ENCODE measurements at regions not wholly inside any gene's neighbourhood (a gene's known extent, or its start where the extent isn't known, plus 50 kb on each side); places are given as distances from the start of the nearest gene placed in this dataset.
"Not testable (repeated sequence)": the region's sequence is repeated elsewhere in the genome, so short reads cannot be mapped to it uniquely, and the experiment has no call there.

DNA sequence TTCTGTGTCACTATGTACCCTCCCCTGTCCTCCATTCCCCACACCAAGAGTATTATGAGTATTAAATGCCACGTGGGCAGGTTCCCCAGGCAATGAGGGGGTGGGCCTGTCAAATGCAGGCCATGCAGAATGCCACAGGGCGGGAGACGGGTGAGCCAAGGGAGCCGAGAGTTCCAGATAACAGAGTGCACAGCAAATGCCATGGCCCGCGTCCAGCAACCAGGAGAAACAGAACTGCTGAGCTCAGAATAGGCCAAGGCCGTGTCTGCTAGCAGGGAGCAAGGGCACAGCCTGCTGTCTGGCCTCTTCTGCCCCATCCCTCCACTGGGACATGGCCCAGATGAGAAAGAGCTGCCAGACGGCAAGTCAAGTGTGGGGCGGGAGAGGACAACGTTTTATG is 64.4 kb upstream of the PLGLB2 start:
- H3K27ac ChIP-seq, H3K4me3 ChIP-seq: not testable (repeated sequence)
- 17 to 40% methylated on average over 1 of the region's 10 CpGs for WGBS, 2 donors (ENCODE audit: low coverage in 1 of 2)

DNA sequence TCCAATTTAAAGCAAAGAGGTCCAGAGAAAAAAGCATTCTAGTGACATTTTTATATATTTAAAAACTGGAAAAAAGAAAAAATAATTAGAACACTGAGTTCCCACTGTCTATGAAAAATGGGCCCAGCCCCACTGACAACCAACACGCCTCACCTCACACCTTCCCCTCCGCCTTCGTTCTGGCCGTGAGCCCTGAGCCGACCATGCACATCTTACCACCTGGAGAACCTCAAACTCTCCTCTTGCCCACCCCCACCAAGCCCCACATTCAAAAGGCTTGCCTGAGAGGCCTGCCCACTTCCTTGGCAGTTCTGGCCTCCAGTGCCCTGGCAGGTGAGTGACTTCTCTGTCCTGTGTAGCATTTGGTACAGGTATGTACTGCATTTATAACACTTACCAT is 63.9 kb upstream of the PLGLB2 start:
- H3K36me3 ChIP-seq, ATAC-seq, H3K9me3 ChIP-seq, H3K27ac ChIP-seq, H3K27me3 ChIP-seq, H3K4me3 ChIP-seq, H3K4me1 ChIP-seq: not testable (repeated sequence)
- WGBS, 2 donors (ENCODE audit: low coverage in 1 of 2), result 89% methylated on average over 5 of the region's 5 CpGs; no CpG with 5 or more reads in 1 of the 2 donors

More for the DNA sequence above, 64.4 kb upstream of the PLGLB2 start:
- not testable (repeated sequence) for H3K36me3 ChIP-seq, H3K9me3 ChIP-seq, H3K27me3 ChIP-seq, H3K4me1 ChIP-seq
- peak; percentile 59 for TF ChIP-seq POLR2AphosphoS5 (IDR thresholded peaks at IDR 0.05)
- TF ChIP-seq, protein P1, sequence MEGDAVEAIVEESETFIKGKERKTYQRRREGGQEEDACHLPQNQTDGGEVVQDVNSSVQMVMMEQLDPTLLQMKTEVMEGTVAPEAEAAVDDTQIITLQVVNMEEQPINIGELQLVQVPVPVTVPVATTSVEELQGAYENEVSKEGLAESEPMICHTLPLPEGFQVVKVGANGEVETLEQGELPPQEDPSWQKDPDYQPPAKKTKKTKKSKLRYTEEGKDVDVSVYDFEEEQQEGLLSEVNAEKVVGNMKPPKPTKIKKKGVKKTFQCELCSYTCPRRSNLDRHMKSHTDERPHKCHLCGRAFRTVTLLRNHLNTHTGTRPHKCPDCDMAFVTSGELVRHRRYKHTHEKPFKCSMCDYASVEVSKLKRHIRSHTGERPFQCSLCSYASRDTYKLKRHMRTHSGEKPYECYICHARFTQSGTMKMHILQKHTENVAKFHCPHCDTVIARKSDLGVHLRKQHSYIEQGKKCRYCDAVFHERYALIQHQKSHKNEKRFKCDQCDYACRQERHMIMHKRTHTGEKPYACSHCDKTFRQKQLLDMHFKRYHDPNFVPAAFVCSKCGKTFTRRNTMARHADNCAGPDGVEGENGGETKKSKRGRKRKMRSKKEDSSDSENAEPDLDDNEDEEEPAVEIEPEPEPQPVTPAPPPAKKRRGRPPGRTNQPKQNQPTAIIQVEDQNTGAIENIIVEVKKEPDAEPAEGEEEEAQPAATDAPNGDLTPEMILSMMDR (IDR thresholded peaks at IDR 0.05), result peak in 1 of 4 experiments; percentile 25
- ATAC-seq, result peak; percentile 84

DNA sequence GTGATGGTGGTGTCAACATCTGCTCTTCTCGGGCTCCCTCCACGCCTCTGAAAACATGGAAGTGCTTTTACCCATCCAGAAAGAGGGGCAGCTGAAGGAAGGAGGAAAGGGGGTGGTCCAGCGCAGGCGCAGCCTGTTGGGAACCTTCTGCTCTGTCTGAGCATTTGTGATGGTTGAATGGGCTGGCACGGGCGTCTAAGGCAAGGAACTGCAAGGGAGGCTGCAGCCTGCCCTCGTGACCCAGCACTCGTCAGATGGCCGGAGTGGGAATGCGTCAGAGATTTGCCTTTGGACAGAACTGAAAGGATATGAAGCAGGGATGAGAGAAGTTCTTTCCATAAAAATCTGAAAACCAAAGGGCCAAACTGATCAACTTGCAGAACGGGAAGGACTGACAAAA is 62.3 kb upstream of the PLGLB2 start:
- not testable (repeated sequence) for H3K27ac ChIP-seq, H3K9me3 ChIP-seq, ATAC-seq, H3K36me3 ChIP-seq, H3K4me3 ChIP-seq, H3K27me3 ChIP-seq, H3K4me1 ChIP-seq
- WGBS, 2 donors (ENCODE audit: low coverage in 1 of 2), result no CpG with 5 or more reads among the region's 11 CpGs

DNA sequence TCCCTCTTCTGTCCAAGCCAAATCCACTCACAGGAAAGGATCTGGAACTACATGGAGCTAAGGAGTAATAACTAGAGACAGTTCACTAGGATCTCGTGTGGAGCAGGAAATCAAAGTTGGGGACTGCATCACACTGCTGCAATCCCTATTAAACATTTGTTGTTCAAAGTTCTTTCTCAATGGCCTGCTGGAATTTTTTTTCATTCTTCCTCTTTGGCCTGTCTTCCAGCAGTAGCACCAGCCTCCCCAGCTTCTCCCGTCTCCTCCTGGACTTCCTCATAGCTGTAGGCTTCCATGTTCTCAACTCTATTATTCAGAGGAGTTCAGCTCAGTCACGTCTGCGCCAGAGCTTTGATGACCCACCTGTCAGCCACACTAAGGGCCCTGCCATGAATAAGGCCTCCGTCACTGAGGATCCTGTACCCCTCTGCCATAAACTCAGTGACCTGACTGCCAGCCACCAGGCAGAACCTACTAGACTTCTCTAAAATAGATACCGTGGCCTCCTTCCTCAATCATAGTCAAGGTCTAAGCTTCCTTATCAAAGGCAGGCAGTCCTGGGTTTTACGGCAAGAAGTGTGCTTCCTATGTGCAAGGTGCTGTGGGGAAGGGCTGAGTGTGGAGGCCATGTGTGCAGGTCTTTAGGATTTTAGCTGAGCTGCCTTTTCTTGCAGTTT is 60.9 kb upstream of the PLGLB2 start:
- H3K27ac ChIP-seq, H3K4me1 ChIP-seq, ATAC-seq, H3K9me3 ChIP-seq, H3K36me3 ChIP-seq, H3K27me3 ChIP-seq, H3K4me3 ChIP-seq: not testable (repeated sequence)
- no CpG with 5 or more reads among the region's 7 CpGs for WGBS, 2 donors (ENCODE audit: low coverage in 1 of 2)

DNA sequence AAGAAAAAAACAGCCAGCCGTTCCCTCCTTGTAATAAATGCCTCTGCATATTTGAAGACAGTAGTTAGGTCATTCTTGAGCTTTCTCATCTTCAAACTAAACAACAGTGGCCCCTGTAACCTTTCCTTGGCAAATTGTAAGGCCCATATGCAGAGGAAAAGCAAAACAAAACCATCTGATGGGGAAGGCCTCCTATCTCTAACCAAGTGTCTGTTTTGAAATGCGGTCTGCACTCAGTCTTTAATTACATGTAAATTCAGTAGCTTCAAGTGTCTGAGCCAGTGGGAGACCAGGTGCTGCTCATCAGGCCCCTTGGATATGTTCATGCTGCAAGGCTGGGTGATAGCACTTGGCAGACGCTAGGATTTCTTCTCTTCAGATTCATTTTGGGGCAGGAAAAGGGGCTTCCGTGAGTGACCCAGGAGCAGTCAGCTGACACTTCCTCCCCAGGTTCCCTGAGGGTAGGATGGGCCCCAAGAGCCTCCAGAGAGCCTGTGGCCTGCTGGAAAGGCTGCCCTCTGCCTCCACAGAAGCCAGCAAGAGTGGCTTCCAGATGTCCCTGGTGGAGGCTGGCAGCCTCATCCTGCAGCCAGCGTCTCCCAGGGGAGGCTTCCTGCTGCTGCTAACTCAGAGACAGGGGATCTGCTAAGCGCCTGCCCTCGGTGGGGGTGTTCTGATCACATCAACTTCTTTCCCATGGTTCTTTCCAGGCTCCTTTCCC is 60.2 kb upstream of the PLGLB2 start:
- ATAC-seq, H3K4me3 ChIP-seq, H3K9me3 ChIP-seq, H3K4me1 ChIP-seq, H3K36me3 ChIP-seq, H3K27me3 ChIP-seq, H3K27ac ChIP-seq: not testable (repeated sequence)
- WGBS, 2 donors (ENCODE audit: low coverage in 1 of 2), result no CpG with 5 or more reads among the region's 7 CpGs

DNA sequence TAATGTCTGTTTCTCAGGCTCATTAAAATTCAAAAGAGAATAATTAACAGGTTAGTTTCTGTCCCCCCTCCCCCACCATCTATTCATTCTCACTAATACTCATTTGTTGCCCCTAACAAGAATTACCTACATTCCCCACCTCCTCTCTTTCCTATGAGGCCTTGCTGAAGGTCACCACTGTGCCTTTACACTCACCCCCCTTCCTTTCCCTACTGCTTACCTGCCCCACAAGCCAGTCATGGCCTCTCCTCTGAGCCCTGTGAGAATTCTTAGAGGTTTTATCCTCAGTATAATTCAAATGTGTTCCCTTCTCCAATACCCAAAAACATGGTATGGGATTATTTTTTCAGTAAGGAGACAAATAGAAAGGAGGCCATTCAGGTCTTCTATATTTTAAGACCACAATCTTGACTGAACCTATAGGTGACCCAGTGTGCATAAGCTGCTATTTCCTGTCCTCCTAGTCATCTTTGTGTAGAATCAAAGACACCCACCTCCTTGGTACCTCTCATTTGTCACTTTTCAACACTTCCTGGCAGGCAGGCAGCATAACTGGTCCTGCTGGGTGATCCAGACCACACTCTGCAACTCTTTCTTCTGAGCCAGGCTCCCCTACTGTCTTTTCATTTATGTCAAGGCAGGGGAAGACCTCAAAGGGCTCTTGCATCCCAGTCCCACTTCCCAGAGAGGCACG is 55.8 kb upstream of the PLGLB2 start:
- not testable (repeated sequence) for H3K4me1 ChIP-seq, H3K4me3 ChIP-seq, H3K27me3 ChIP-seq, H3K9me3 ChIP-seq, H3K36me3 ChIP-seq, H3K27ac ChIP-seq, ATAC-seq
- WGBS, 2 donors (ENCODE audit: low coverage in 1 of 2), result no CpG with 5 or more reads among the region's 1 CpG

DNA sequence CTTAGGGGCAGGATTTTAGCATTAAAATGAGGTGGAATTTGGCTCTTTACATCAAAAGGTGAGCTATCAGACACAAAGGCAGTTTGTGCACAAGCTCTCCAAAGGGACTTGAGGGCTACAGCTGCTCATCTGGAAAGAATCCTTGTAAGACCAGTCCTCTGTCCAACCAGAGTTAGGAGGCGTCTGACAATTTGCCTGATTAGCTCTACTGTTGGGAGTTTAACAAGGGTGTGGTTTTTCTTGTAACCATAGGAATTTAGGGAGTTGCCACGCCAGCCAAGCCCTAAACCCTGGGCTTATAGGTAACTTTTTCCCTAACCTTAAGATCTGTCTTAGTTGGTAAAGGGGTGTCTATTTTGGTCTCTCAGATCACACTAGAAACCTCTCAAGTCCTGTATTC is 55.0 kb upstream of the PLGLB2 start:
- not testable (repeated sequence) for H3K36me3 ChIP-seq, H3K27ac ChIP-seq, H3K9me3 ChIP-seq, H3K4me3 ChIP-seq, ATAC-seq, H3K27me3 ChIP-seq, H3K4me1 ChIP-seq
- WGBS, 2 donors (ENCODE audit: low coverage in 1 of 2), result no CpG with 5 or more reads among the region's 2 CpGs

DNA sequence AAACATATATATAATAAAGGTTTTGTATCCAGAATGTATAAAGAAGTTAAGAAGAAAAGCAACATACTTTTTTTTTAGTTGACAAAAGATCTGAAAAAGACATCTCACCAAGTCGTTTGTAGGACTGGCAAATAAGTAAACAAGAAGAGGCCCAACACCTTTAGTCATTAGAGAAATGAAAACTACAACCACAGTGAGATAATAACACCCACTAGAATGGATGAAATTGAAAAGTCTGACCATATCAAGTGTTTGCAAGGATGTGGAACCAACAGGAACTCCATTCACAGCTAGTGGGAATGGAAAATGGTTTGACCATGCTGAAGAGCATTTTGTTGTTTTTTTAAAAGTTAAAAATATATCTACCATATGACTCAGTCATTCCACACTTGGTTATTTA is 54.0 kb upstream of the PLGLB2 start:
- H3K9me3 ChIP-seq, H3K36me3 ChIP-seq, ATAC-seq: not testable (repeated sequence)

DNA sequence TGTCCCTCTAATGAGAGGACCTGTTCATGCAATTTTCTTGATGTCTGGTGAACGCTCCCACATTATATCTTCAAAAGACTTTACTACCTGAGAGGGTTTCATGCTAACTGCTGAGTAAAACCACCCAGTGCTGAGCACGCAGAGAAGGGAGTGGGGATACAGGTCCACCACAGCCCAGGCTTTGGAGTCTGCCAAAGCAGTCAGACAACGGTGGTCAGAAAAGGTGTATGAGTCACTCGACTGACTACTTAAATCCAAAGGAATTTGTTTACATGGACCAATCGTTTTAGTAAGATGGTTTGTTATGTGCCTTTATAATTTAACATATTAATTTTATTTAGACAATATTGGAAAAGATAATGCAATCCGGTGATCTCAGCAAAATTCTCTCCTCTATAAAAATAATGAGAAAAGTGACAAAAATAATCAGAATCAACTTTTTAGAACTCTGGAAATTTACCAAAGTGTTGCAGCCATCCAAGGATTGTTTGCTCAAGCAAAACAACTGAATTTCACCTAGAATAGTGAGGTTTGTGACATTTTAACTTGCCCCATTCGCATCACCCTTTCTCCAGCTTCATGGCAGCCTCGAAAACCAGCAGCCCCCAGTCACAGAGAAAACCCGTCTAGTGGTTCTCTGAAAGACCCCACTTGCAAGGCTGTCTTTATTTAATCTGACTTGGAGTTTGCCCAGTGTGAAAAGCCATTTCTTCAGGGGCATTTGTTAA is 52.1 kb upstream of the PLGLB2 start:
- not testable (repeated sequence) for ATAC-seq, H3K27ac ChIP-seq, H3K36me3 ChIP-seq, H3K4me3 ChIP-seq, H3K4me1 ChIP-seq, H3K9me3 ChIP-seq, H3K27me3 ChIP-seq
- WGBS, 2 donors (ENCODE audit: low coverage in 1 of 2), result 76 to 92% methylated on average over 4 to 5 of the region's 9 CpGs

More for the DNA sequence above, 54.0 kb upstream of the PLGLB2 start:
- H3K27me3 ChIP-seq, H3K27ac ChIP-seq, H3K4me1 ChIP-seq, H3K4me3 ChIP-seq: not testable (repeated sequence)
- WGBS, 2 donors (ENCODE audit: low coverage in 1 of 2), result no CpG with 5 or more reads among the region's 1 CpG
